ENCODE measurements at regions not wholly inside any gene's neighbourhood (a gene's known extent, or its start where the extent isn't known, plus 50 kb on each side); places are given as distances from the start of the nearest gene placed in this dataset.

DNA sequence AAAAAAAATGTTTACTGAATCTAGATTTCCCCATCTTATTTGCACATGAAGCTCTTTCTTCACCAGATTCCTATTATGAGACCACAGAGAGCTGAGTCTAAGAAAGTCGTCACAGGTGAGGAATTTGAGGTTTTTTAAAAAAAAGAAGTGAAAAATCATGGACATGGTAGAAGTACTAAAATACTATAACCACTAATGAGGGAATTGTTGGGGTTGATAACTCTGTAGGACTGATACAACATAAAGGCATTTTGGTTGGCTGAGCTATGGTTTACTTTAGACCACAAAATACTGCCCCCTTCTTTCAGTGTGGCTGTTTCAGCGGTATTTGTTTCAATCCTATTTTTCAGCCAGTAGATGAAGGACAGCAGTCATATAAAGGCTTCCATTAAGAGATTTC is 1111.3 kb downstream of the TYW1 start:
- Histone ChIP-seq H2BK15ac (ENCODE audit: low read length) (no peak overlapping the region), H3K79me1 (ENCODE audit: low read depth, low read length) (no peaks in the 10 kb centered on the region), H4K20me1 (replicated peaks in 1 of 2; ENCODE audit: control insufficient read depth in 1 of 2, insufficient read depth in 2 of 2, low read length in 2 of 2) (no peaks in the 10 kb centered on the region), H3K56ac (replicated peaks; ENCODE audit: insufficient read length, low read depth, low read length) (no peak overlapping the region), H3K79me2 (ENCODE audit: control insufficient read depth in 1 of 2, insufficient read depth in 2 of 2, low read length in 2 of 2) (no peaks in the 10 kb centered on the region), H2AFZ (ENCODE audit: low read length) (no peak overlapping the region), H3K36me3 (ENCODE audit: control insufficient read depth in 2 of 4, insufficient read depth in 4 of 4, low read length in 3 of 4) (no peaks in the 10 kb centered on the region), H3K23me2 (ENCODE audit: low read depth, low read length) (no peaks in the 10 kb centered on the region), H3K27ac (ENCODE audit: low read depth, low read length) (no peak overlapping the region), H3K4ac (replicated peaks; ENCODE audit: insufficient read length, low read depth, low read length) (no peak overlapping the region), H3K18ac (ENCODE audit: extremely low read depth, low read length) (no peak overlapping the region), H3K27me3 (replicated peaks in 1 of 4; ENCODE audit: control insufficient read depth in 3 of 4, extremely low read depth in 1 of 4, insufficient read depth in 3 of 4, low read length in 3 of 4) (no peaks in the 10 kb centered on the region), H2AK5ac (ENCODE audit: low read depth, low read length) (no peak overlapping the region), H2BK5ac (ENCODE audit: low read depth, low read length) (no peak overlapping the region), H3K9me3 (ENCODE audit: insufficient read depth in 2 of 2, low read depth in 1 of 2, low read length in 1 of 2) (no peaks in the 10 kb centered on the region), H3K4me3 (ENCODE audit: extremely low read depth in 1 of 4, insufficient read depth in 2 of 4, low read depth in 3 of 4, low read length in 4 of 4) (no peak overlapping the region), H3K23ac (ENCODE audit: insufficient read length) (no peak overlapping the region), H2BK12ac (ENCODE audit: low read depth, low read length) (no peak overlapping the region), H4K8ac (ENCODE audit: extremely low read depth, insufficient read depth, low read length) (no peak overlapping the region), H3K4me2 (ENCODE audit: insufficient read depth in 1 of 2, low read depth in 2 of 2, low read length in 2 of 2) (no peak overlapping the region), H4K5ac (ENCODE audit: insufficient read length, low read depth, low read length) (no peak overlapping the region), H3K14ac (ENCODE audit: insufficient read length) (no peak overlapping the region), H2BK120ac (replicated peaks; ENCODE audit: low read depth, low read length) (no peak overlapping the region), H2BK20ac (ENCODE audit: low read length) (no peak overlapping the region), H3K4me1 (replicated peaks in 1 of 4; ENCODE audit: control insufficient read depth in 3 of 4, insufficient read depth in 4 of 4, low read length in 3 of 4) (peaks cover 0 to 3% (median 0%) of the 10 kb centered on the region in 4 experiments; a peak in 1 of 7 replicates), H4K91ac (replicated peaks; ENCODE audit: insufficient read length, low read length) (no peak overlapping the region), H3K9ac (replicated peaks in 1 of 4; ENCODE audit: extremely low read depth in 1 of 4, low read depth in 3 of 4, low read length in 3 of 4) (no peak overlapping the region)
- ChIA-PET CTCF (ENCODE audit: partially characterized antibody) (interaction anchor here (0.6 to 0.7 kb wide), 2 partner anchors 86 to 298 kb away, joined by 3 to 4 read pairs; no protein-coding TSS in a partner anchor), POLR2A (ENCODE audit: partially characterized antibody) (no interaction called here)
- FAIRE-seq, result no peak
- 88% methylated on average over 2 of the region's 2 CpGs; no CpG with 5 or more reads in 1 of the 2 experiments for WGBS, 2 experiments (ENCODE audit: extremely low coverage in 1 of 2, insufficient coverage in 1 of 2, insufficient read length in 1 of 2, insufficient replicate concordance in 2 of 2, low coverage in 1 of 2, low lambda C conversion rate in 2 of 2, missing lambda C conversion rate in 1 of 2)
- no peak for TF ChIP-seq RXRA (IDR thresholded peaks at IDR 0.05; ENCODE audit: insufficient read depth, low read depth, low read length)
- TF ChIP-seq, protein P1, sequence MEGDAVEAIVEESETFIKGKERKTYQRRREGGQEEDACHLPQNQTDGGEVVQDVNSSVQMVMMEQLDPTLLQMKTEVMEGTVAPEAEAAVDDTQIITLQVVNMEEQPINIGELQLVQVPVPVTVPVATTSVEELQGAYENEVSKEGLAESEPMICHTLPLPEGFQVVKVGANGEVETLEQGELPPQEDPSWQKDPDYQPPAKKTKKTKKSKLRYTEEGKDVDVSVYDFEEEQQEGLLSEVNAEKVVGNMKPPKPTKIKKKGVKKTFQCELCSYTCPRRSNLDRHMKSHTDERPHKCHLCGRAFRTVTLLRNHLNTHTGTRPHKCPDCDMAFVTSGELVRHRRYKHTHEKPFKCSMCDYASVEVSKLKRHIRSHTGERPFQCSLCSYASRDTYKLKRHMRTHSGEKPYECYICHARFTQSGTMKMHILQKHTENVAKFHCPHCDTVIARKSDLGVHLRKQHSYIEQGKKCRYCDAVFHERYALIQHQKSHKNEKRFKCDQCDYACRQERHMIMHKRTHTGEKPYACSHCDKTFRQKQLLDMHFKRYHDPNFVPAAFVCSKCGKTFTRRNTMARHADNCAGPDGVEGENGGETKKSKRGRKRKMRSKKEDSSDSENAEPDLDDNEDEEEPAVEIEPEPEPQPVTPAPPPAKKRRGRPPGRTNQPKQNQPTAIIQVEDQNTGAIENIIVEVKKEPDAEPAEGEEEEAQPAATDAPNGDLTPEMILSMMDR (IDR thresholded peaks at IDR 0.05; ENCODE audit: control extremely low read depth in 1 of 3, insufficient read depth in 1 of 3, low read depth in 1 of 3, low read length in 3 of 3), result peak in 1 of 3 experiments; percentile 0; a peak in 1 of 4 replicates
- DNase-seq (ENCODE audit: low read depth in 1 of 2, low spot score in 2 of 2), result no peak

All from H1 (cell line).